OCI-LY1 (cell line): ENCODE measurements at regions not wholly inside any gene's neighbourhood (a gene's known extent, or its start where the extent isn't known, plus 50 kb on each side); places are given as distances from the start of the nearest gene placed in this dataset.

Experiments used
- CTCF ChIP-seq: fragments of 200-600 bp; sonication (generic), shearing (Covaris generic); IDR thresholded peaks from 2 replicates; pipeline ENCODE4 v1.5.1; 2017; ENCODE audit warnings: mild to moderate bottlenecking, antibody characterized with exemption, low read length, moderate library complexity, mixed read lengths
- EZH2 ChIP-seq: fragments of 200-600 bp; sonication (generic), shearing (Covaris generic); IDR thresholded peaks from 2 replicates; pipeline ENCODE4 v1.8.0; 2017; ENCODE audit warnings: borderline replicate concordance, mixed run types, mild to moderate bottlenecking, antibody characterized with exemption, low read length, moderate library complexity, mixed read lengths

GRCh38 chr13:61110732-61111131 lies 304.9 kb downstream of the PCDH20 start:
- TF ChIP-seq CTCF (no peak), EZH2 (no peak)
